ENCODE measurements at regions not wholly inside any gene's neighbourhood (a gene's known extent, or its start where the extent isn't known, plus 50 kb on each side); places are given as distances from the start of the nearest gene placed in this dataset.

GRCh38 chr2:220779931-220780330 is 792.2 kb downstream of the EPHA4 start:
- no peak overlapping the region for H3K4me3 ChIP-seq (replicated peaks; ENCODE audit: low read depth, low read length)
- TF ChIP-seq CTCF (IDR thresholded peaks at IDR 0.05; ENCODE audit: low read length, missing control alignments): no peak
- DNase-seq (ENCODE audit: low read depth): peak; percentile 79

GRCh38 chr2:220781622-220782241 is 790.4 kb downstream of the EPHA4 start:
- H3K4me3 ChIP-seq (replicated peaks; ENCODE audit: low read depth, low read length): no peak overlapping the region
- no peak for TF ChIP-seq CTCF (IDR thresholded peaks at IDR 0.05; ENCODE audit: low read length, missing control alignments)
- no peak for DNase-seq (ENCODE audit: low read depth)

- TF ChIP-seq CTCF (IDR thresholded peaks at IDR 0.05; ENCODE audit: low read length, missing control alignments): no peak
- no peak overlapping the region for H3K4me3 ChIP-seq (replicated peaks; ENCODE audit: low read depth, low read length)
- no peak for DNase-seq (ENCODE audit: low read depth)
Measured at GRCh38 chr2:220782609-220783113, 789.4 kb downstream of the EPHA4 start.

- DNase-seq (ENCODE audit: low read depth): no peak
- TF ChIP-seq CTCF (IDR thresholded peaks at IDR 0.05; ENCODE audit: low read length, missing control alignments): no peak
Measured at GRCh38 chr2:220783671-220784070, 788.4 kb downstream of the EPHA4 start.

GRCh38 chr2:220785178-220785577 is 786.9 kb downstream of the EPHA4 start:
- DNase-seq (ENCODE audit: low read depth): no peak
- no peak for TF ChIP-seq CTCF (IDR thresholded peaks at IDR 0.05; ENCODE audit: low read length, missing control alignments)
- no peak overlapping the region for H3K4me3 ChIP-seq (replicated peaks; ENCODE audit: low read depth, low read length)

More at GRCh38 chr2:220783671-220784070, 788.4 kb downstream of the EPHA4 start:
- H3K4me3 ChIP-seq (replicated peaks; ENCODE audit: low read depth, low read length): no peak overlapping the region

- no peak overlapping the region for H3K4me3 ChIP-seq (replicated peaks; ENCODE audit: low read depth, low read length)
- no peak for TF ChIP-seq CTCF (IDR thresholded peaks at IDR 0.05; ENCODE audit: low read length, missing control alignments)
- no peak for DNase-seq (ENCODE audit: low read depth)
Measured at GRCh38 chr2:220786216-220786615, 785.9 kb downstream of the EPHA4 start.

- peak; percentile 6 for DNase-seq (ENCODE audit: low read depth)
- H3K4me3 ChIP-seq (replicated peaks; ENCODE audit: low read depth, low read length): no peak overlapping the region
- no peak for TF ChIP-seq CTCF (IDR thresholded peaks at IDR 0.05; ENCODE audit: low read length, missing control alignments)
Measured at GRCh38 chr2:220787251-220787650, 784.9 kb downstream of the EPHA4 start.
